Hepatocyte (in vitro differentiated cells): ENCODE measurements at regions not wholly inside any gene's neighbourhood (a gene's known extent, or its start where the extent isn't known, plus 50 kb on each side); places are given as distances from the start of the nearest gene placed in this dataset.
A peak's percentile ranks its signal among the peaks of the same experiment; 100 is the strongest.

ENCODE experiments used
- DNase-seq: peaks from one replicate; pipeline ENCODE4 v3.0.0-alpha.2; 2016; ENCODE audit warnings: low spot score
- H2AFZ ChIP-seq: fragments of 200-600 bp; sonication (generic); 2 replicates; pipeline ENCODE4 v1.6.0; 2016; ENCODE audit warnings: antibody characterized with exemption, mild to moderate bottlenecking
- H3K27ac ChIP-seq: fragments of 200-600 bp; sonication (generic); 2 replicates; pipeline ENCODE4 v1.5.1; 2016; ENCODE audit warnings: mild to moderate bottlenecking
- H3K27me3 ChIP-seq: fragments of 200-600 bp; sonication (generic); 2 replicates; pipeline ENCODE4 v1.6.1; 2016
- H3K36me3 ChIP-seq: fragments of 200-600 bp; sonication (generic); replicated peaks from 2 replicates; pipeline ENCODE4 v1.5.1; 2016; ENCODE audit warnings: low read depth; ENCODE audit not compliant: insufficient read depth
- H3K4me1 ChIP-seq: fragments of 200-600 bp; sonication (generic); 2 replicates; pipeline ENCODE4 v1.5.1; 2016; ENCODE audit warnings: mild to moderate bottlenecking, moderate library complexity; ENCODE audit not compliant: insufficient read depth
- H3K4me2 ChIP-seq: fragments of 200-600 bp; sonication (generic); 2 replicates; pipeline ENCODE4 v1.6.0; 2016
- H3K4me3 ChIP-seq: fragments of 200-600 bp; sonication (generic); 2 replicates; pipeline ENCODE4 v1.5.1; 2016; ENCODE audit warnings: mild to moderate bottlenecking
- H3K79me2 ChIP-seq: fragments of 200-600 bp; sonication (generic); 2 replicates; pipeline ENCODE4 v1.6.0; 2017; ENCODE audit warnings: mild to moderate bottlenecking
- H3K9me2 ChIP-seq: fragments of 200-600 bp; sonication (generic); replicated peaks from 2 replicates; pipeline ENCODE4 v1.6.0; 2017; ENCODE audit warnings: mild to moderate bottlenecking; ENCODE audit not compliant: insufficient read depth
- H3K9me3 ChIP-seq: fragments of 200-600 bp; sonication (generic); 2 replicates; pipeline ENCODE4 v1.5.1; 2016; ENCODE audit warnings: low read depth, mild to moderate bottlenecking
- H4K20me1 ChIP-seq: fragments of 200-600 bp; sonication (generic); 2 replicates; pipeline ENCODE4 v1.6.0; 2016; ENCODE audit warnings: mild to moderate bottlenecking; ENCODE audit not compliant: insufficient read depth, poor library complexity, severe bottlenecking
- EZH2 ChIP-seq: fragments of 200-600 bp; sonication (generic); IDR thresholded peaks from 2 replicates; pipeline ENCODE4 v1.6.1; 2016; ENCODE audit warnings: antibody characterized with exemption, mild to moderate bottlenecking, borderline replicate concordance
- EZH2phosphoT487 ChIP-seq: fragments of 200-600 bp; sonication (generic); IDR thresholded peaks from one replicate; pipeline ENCODE4 v1.6.1; 2018; ENCODE audit warnings: antibody characterized with exemption, mild to moderate bottlenecking, low read depth, moderate library complexity; ENCODE audit not compliant: unreplicated experiment, severe bottlenecking
- WGBS: methylation state at CpG from one replicate; pipeline ENCODE4 v1.1.6; 2016; ENCODE audit warnings: low lambda C conversion rate; ENCODE audit errors: missing lambda C conversion rate; 5-methylcytosine and 5-hydroxymethylcytosine counted together
- TF ChIP-seq, protein P1 (sequence below): fragments of 200-600 bp; sonication (generic); IDR thresholded peaks from 2 replicates; pipeline ENCODE4 v1.5.1; 2016; ENCODE audit warnings: antibody characterized with exemption, mild to moderate bottlenecking; ENCODE audit not compliant: poor library complexity

DNA sequence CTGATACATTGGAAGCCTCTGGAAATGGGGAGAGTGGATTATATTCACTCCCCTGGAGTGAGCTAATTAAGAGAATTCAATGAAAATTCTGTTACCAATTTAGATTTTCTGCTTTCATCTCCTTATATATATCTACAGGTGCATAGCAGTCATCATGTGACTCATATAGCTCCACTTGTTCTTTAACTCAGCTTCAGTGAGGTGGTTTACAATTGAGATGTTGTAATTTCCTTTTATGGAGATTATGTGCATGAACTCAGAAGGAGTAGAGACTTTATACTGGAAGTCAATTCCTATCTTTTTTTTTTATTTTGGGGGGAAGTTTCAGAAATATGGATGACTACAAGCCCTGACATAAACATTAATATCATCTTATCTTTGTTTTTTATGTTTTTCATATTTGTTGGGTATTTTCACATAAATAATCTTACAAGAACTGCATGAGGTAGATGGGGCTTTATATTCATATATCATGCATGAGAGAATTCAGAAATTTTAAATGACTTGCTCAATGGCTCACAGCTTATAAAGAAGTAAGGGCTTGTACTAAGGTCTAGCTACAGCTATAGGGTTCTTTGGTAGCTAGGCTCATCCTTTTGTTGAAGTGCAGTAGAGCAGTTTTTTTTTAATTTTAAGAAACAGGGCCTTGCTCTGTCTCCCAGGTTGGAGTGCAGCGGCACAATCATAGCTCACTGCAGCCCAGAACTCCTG lies 92.3 kb upstream of the SCAF11 start:
- H3K9me2 ChIP-seq = no peaks in the 10 kb centered on the region
- no peak overlapping the region for H3K4me3 ChIP-seq
- H4K20me1 ChIP-seq = no peaks in the 10 kb centered on the region
- DNase-seq = no peak
- H3K36me3 ChIP-seq = no peaks in the 10 kb centered on the region
- no peaks in the 10 kb centered on the region for H3K27me3 ChIP-seq
- WGBS = 95% methylated on average over 1 of the region's 1 CpG
- no peak overlapping the region for H3K4me2 ChIP-seq
- no peaks in the 10 kb centered on the region for H3K4me1 ChIP-seq
- H3K9me3 ChIP-seq = peaks cover 4% of the 10 kb centered on the region
- H3K79me2 ChIP-seq = no peaks in the 10 kb centered on the region
- TF ChIP-seq EZH2phosphoT487 = no peak
- no peak for TF ChIP-seq EZH2
- TF ChIP-seq, protein P1, sequence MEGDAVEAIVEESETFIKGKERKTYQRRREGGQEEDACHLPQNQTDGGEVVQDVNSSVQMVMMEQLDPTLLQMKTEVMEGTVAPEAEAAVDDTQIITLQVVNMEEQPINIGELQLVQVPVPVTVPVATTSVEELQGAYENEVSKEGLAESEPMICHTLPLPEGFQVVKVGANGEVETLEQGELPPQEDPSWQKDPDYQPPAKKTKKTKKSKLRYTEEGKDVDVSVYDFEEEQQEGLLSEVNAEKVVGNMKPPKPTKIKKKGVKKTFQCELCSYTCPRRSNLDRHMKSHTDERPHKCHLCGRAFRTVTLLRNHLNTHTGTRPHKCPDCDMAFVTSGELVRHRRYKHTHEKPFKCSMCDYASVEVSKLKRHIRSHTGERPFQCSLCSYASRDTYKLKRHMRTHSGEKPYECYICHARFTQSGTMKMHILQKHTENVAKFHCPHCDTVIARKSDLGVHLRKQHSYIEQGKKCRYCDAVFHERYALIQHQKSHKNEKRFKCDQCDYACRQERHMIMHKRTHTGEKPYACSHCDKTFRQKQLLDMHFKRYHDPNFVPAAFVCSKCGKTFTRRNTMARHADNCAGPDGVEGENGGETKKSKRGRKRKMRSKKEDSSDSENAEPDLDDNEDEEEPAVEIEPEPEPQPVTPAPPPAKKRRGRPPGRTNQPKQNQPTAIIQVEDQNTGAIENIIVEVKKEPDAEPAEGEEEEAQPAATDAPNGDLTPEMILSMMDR = no peak
- no peak overlapping the region for H3K27ac ChIP-seq
- no peak overlapping the region for H2AFZ ChIP-seq

DNA sequence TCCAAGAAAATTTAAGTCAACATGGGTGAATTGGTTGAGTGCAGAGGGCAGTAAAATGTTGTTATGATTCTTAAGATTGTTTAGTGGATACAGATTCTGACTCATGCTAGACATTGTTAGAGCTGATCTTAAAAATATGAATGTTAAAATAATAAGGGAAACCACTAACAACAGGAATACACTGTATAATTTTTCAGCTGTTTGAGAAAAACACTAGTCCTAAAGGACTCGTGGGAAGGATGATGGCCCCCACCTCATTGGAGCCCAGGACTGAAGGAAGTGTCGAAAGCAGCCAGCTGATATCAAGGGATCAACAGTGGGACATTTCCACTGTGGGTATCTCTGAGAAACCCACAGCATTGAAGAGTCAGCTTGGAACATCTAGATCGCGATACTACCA lies 82.9 kb upstream of the SCAF11 start:
- Histone ChIP-seq H3K4me3 (no peak overlapping the region), H3K79me2 (no peaks in the 10 kb centered on the region), H3K27ac (no peak overlapping the region), H4K20me1 (no peaks in the 10 kb centered on the region), H3K27me3 (no peaks in the 10 kb centered on the region), H3K36me3 (no peaks in the 10 kb centered on the region), H2AFZ (no peak overlapping the region), H3K4me1 (no peaks in the 10 kb centered on the region), H3K4me2 (no peak overlapping the region), H3K9me2 (no peaks in the 10 kb centered on the region), H3K9me3 (no peaks in the 10 kb centered on the region)
- TF ChIP-seq, protein P1 = no peak
- TF ChIP-seq EZH2 (no peak), EZH2phosphoT487 (no peak)
- no peak for DNase-seq
- 84% methylated on average over 4 of the region's 4 CpGs for WGBS

DNA sequence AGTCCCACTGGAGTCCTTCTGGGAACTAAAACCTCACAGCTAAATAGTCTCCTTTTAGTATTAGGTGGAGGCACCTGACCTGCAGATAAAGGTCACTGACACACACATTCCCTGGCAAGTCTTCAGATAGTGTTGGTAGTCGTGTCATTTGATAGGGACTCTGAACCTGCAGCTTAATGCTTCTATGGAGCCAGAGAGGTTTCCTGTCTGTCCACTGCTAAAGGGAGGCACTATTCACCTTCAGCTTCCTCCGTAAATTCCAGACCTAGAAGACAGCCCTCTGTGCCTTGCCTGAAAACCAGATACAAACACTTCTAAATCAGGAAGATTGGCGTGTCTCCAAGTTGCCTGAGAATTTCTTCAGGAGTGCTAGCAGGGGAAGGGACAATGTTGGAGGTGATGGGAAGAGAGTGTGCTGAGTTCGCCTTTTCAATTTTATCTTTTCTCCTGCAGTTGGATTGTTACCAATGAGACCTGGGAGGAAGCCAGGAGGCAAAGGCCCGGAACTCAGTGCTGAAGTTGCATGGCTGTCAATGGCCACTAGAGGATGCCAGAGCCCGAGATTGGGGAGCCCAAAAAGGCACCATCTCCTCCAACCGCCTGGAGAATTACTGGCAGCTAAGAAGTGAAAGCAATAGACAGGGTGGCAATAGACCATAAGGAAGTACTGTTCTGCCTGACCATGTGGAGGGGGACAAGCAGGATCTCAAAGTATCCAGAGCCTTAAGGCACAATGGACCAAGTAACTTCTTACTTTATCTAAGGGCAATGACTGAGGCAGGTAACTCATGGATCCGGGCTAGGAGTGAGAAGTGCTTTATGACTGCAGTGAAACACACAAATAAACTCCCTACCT lies 81.6 kb upstream of the SCAF11 start:
- peak; percentile 85 for DNase-seq
- H3K4me3 ChIP-seq = no peak overlapping the region
- H3K79me2 ChIP-seq = no peaks in the 10 kb centered on the region
- no peaks in the 10 kb centered on the region for H3K4me1 ChIP-seq
- H2AFZ ChIP-seq = peak overlapping the region; percentile 52
- H3K27ac ChIP-seq = no peak overlapping the region
- H4K20me1 ChIP-seq = no peaks in the 10 kb centered on the region
- TF ChIP-seq EZH2 (no peak), EZH2phosphoT487 (no peak)
- TF ChIP-seq, protein P1 = peak; percentile 86
- WGBS = 56% methylated on average over 8 of the region's 8 CpGs
- H3K27me3 ChIP-seq = no peaks in the 10 kb centered on the region
- H3K9me2 ChIP-seq = no peaks in the 10 kb centered on the region
- no peaks in the 10 kb centered on the region for H3K36me3 ChIP-seq
- H3K9me3 ChIP-seq = no peaks in the 10 kb centered on the region
- H3K4me2 ChIP-seq = no peak overlapping the region
